HT1080 (cell line): ENCODE measurements at regions not wholly inside any gene's neighbourhood (a gene's known extent, or its start where the extent isn't known, plus 50 kb on each side); places are given as distances from the start of the nearest gene placed in this dataset.
"Not testable (repeated sequence)": the region's sequence is repeated elsewhere in the genome, so short reads cannot be mapped to it uniquely, and the experiment has no call there.

Experiments used
- DNase-seq: peaks from one replicate; pipeline ENCODE4 v3.0.0-alpha.2; 2015; ENCODE audit warnings: low read depth

- DNase-seq, result peak; percentile 88
Observed at GRCh38 chr2:138949517-138949916, 169.3 kb upstream of the NXPH2 start.

- peak; percentile 100 for DNase-seq
Observed at GRCh38 chr2:138948070-138948539, 167.9 kb upstream of the NXPH2 start.

GRCh38 chr2:138943470-138943869 is 163.3 kb upstream of the NXPH2 start:
- no peak for DNase-seq

DNA sequence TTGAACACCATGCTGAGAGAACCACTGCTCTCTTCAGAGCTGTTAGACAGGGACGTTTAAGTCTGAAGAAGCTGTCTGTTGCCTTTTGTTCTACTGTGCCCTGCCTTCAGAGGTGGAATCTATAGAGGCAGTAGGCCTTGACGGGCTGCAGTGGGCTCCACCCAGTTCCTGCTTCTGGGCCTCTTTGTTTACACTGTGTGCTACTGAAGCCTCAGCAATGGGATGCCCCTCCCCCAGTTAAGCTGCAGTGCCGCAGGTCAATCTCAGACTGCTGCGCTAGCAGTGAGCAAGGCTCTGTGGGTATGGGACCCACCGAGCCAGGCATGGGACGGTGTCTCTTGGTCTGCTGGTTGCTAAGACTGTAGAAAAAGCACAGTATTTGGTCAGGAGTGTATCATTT is 162.3 kb upstream of the NXPH2 start:
- DNase-seq, result no peak

- DNase-seq, result no peak
Observed at GRCh38 chr2:138931284-138932256, 151.4 kb upstream of the NXPH2 start.

- DNase-seq, result no peak
Observed at GRCh38 chr2:138930571-138930970, 150.4 kb upstream of the NXPH2 start.

GRCh38 chr2:138928374-138929021 is 148.3 kb upstream of the NXPH2 start:
- no peak for DNase-seq

DNA sequence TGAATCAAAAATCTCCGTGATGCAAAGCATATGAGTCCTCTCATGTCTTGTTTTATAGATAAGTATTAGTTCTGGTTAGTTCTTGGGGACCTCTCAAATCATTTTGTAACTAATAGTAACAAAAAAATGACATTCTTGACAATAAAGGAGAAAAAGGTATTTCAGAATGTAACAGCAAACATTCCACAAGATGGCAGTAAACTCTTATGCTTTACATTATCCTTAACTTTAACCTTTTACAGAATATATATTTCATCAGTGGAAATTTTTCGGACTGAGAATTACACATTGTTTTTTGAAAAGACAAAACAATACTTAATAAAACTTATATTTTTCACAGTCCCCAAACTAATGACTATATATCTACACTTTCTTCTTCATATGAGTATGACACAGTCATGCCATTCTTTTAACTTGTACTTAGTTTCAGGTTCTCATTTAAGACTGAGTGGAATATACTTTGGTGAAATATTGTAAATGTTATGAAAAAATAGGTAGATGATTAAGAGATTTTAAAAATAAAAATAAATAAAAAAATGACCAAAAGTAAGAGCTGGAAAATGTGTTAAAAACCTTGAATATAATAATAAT is 142.9 kb upstream of the NXPH2 start:
- DNase-seq, result peak; percentile 36

- DNase-seq, result no peak
Observed at GRCh38 chr2:138919120-138919747, 139.0 kb upstream of the NXPH2 start.

DNA sequence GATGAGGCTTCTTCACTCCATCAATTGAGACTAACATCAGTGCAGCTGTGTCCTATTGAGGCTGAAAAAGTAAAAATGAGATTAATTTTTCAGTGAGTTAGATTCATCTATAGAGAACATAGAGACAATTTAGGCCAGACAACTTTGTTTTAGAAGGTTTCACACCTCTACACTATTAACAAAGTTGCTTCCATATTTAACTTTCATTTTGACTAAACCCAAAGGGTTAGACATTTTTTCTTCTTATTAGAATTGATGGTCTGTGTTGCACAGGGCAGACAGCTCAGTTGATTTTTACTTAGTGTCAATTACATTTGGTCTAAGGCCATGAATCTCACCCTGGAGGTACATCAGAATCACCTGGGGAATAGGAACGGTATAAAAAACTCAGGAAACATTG is 130.2 kb upstream of the NXPH2 start:
- DNase-seq, result no peak

GRCh38 chr2:138906549-138906948 is 126.4 kb upstream of the NXPH2 start:
- DNase-seq, result no peak

- no peak for DNase-seq
Observed at GRCh38 chr2:138902239-138902871, 122.2 kb upstream of the NXPH2 start.

- no peak for DNase-seq
Observed at GRCh38 chr2:138901530-138901929, 121.3 kb upstream of the NXPH2 start.

GRCh38 chr2:138898855-138899254 is 118.7 kb upstream of the NXPH2 start:
- DNase-seq, result no peak

- no peak for DNase-seq
Observed at GRCh38 chr2:138897274-138897673, 117.1 kb upstream of the NXPH2 start.

DNA sequence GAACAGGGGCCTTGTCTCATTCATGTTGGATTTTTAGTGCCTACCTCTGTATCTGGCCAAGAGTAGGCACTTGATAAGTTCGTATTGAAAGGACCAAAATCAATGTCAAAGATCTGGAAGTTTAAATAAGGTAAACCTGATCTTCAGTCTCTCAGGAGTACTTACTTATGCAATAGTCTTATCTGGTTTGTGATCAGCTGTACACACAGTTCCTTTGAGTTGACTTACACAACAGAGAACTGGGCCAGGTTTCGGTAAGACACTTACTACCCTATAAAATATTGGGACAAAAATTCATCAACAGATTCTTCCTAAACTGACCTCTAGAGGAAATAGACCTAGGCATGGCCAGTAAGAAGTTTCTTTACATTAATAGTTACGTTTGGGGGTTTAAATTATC is 113.6 kb upstream of the NXPH2 start:
- no peak for DNase-seq

DNA sequence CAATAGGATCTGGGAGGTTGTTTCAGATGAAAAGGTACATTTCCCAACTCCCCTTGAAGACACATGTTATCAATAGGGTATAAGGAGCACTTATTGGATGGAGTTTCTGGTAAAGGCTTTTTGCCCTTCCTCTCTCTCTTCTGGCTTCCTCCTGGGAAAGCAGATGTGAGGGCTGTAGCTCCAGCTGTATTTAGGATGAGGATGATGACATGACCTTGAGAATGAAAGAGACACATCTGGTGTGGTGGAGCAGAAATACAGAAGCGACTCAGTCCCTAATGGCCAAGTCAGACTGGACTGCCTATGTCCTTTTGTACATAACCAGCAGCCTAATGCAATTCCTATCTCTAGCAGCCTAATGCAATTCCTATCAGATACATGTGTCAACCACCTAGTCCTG is 100.9 kb upstream of the NXPH2 start:
- DNase-seq, result no peak

DNA sequence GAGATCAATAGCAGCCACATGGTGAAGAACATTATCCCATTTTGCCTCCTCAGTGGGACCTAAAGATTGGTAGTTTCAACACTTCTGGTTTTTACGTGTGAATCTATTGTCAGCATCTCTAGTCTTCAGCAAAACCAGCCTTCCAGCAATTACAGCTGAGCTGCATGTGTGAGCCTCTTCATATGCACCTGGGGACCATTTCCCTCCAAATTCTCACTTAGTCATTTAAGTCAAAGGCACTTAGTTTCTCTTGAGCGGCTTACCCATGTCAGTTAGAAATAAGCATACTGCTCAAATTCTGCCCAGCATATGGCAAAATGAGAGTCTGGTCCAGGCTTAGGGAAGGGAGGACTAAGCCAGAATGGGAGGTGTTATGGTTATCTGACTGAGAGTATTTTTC is 99.7 kb upstream of the NXPH2 start:
- DNase-seq, result no peak

- peak; percentile 63 for DNase-seq
Observed at GRCh38 chr2:138877421-138877820, 97.2 kb upstream of the NXPH2 start.

- no peak for DNase-seq
Observed at GRCh38 chr2:138874251-138874650, 94.1 kb upstream of the NXPH2 start.

GRCh38 chr2:138872116-138872515 is 91.9 kb upstream of the NXPH2 start:
- DNase-seq, result not testable (repeated sequence)
